ENCODE measurements at regions not wholly inside any gene's neighbourhood (a gene's known extent, or its start where the extent isn't known, plus 50 kb on each side); places are given as distances from the start of the nearest gene placed in this dataset.

DNA sequence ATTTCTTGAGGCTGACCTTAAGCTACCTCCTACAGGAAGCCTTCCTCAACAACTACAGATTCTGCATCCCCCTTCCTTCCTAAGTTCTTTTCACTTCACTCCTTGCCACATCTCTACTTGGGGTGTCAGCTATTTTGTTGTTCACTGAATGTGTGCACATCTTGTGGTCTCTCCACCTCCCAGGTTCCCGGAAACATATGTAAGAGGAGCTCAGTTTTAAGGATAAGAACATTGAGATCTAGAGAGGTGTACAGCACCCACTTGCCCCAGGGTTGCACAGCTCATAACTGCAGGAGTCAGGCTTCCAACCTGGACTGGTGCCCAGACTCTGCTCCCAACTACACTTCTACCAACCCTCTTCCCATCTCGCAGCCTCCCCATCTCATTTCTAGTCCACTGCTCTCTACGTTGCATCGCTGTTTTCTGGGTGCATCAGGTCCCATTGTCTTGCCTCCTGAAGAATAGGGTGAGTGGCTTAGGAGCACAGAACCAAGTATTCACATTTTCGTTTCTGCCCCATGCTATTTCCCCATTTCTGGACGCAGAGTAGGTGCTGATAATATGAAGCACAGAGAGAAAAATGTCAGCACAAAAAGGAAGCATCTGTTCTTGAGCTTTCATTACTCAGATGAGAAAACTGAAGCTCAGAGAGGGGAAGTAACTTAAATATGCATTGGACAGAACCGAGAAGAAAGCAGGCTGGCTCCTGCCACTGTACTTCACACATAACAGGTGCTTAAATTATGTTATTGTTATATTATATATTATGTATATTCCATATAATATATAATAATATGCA, 292.0 kb upstream of the CCL2 start:
- no peak for DNase-seq

DNA sequence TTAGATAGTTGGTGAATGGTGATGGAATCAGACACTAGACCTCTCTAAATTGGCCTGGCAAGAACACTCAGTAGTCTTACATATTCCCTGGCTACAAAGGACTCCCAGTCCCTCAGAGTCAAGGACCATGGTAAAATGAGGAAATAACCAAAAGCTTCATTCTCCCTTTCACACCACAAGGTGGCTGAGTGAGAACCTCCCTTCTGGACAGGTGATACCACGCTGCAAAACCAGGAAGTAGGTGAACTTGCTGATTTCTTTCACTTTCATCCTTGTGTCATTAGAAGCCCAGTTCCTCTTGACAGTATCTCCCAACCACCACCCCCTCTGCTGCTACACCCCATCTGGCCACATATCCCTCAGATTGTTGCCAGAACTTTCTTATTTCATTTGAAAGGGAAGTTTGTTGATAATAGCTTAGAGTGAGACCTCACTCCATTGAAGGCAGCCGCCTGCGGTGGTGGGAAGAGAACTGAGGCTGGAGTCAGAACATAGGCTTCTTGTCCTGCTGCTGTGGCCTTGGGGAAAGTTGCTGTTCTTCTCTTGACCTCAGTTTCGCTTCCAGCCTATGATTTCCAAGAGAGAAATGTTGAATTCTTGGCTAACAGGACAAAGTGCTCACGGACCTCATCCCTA, 290.6 kb upstream of the CCL2 start:
- DNase-seq: no peak

DNA sequence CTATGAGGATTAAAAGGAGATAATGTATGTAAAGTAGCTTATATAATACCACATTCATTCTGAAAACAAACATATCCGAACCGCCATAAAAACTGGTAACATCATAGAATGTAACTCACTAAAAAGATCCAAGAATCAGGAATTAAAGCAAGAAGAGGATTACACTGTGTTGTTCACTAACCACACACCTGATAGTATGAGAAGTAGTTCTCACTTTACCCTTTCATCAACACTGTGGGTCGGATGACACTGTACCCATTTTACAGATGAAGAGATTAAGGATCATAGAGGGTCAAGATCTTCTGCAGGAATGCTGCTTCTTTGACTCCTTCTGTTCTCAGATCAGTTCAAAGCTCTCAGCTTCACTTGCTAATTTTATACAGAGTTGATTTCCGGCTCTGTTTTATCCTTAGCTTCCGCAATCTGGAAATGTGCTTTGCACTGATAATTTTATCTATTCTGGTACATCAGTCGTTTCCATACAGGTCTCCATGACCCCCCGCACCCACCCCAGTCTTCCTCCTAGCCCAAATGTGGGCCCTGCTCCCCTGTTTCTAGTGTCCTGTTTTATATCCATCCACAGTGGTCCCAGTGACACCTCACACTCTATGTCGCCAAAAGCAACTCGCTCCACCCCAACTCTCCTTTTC, 288.6 kb upstream of the CCL2 start:
- DNase-seq: no peak

DNA sequence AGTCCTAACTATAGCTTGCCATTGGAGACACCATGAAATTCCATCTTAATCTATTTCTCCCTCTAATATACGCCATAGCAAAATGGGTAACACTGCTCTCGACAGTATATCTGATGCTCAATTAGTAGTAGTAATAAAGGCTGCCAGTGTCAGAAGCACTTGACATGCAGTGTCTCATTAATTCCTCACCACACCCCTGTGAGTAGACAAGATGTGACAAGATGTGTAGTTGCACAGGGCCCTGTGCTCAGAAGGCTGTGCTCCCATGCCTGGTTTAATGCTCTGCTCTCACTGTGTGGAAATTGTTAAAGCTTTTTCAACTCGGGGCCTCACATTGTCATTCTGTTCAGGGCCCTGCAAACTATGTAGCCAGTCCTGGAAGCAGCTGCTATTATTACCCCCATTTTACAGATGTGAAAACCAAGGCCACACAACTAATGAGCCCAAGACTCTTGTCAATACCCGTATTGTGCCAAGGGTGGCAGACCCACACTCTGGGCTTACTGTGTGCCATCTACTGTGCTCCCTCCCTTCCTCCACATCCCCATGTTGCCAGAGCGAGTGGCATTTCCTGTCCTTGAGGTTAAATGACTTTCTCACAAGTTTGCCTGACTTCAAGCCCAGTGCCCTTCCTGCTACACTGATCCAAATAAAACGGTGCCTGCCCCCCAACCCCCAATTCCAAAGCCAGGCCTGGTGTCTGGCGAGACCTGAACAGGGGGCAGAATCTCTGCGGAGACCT, 287.3 kb upstream of the CCL2 start:
- no peak for DNase-seq

DNA sequence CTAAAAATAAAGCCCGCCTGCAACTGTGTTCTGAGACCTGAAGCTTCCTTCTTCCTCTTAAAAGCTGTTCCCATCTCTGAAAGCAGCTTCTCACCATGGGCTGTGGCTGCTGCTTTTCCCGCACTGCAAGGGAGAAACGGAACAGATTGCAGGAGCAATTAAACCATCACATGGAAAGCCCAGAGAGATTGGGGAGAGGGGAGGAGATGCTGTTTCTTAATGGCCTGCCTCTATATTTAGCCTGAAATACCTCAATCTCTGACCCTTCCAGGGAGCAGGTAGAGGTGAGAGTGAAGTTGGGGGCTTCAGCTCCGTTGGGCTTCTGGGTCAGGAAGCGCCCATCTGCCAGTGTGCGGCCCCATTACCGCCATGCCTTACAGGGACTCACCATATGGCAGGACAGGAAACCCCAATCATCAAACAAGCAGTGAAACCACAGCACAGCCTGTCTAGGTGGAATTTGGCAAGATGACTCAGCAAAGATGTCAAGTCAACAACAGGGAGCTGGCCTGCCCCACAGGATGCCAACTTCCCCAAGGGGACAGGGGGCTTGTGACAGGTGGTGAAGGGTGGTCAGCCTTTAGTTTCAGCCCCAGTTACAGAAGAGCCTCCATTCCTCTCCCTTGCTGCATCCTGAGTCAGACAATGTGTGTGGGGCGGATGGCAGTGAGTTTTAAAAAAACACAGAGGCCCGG, 286.6 kb upstream of the CCL2 start:
- DNase-seq: no peak

DNA sequence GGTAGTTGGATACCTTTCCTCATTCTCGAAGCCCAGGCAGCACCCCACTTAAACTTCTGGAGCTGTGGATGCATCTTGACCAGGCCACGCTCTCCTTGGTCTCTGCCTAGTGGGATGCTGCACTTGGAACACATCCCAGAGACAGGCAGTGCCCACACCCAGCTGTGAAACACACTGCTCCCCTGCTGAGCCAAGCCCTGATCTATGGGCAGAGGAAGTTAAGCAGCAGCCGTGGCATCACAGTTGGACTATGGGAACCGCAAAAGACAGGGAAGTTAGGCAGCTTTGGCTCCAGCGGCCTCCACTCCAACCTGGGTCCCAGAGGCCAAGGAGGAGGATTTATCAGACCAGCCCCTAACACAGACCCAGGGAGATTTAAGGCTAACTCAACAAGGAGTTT, 284.8 kb upstream of the CCL2 start:
- no peak for DNase-seq

DNA sequence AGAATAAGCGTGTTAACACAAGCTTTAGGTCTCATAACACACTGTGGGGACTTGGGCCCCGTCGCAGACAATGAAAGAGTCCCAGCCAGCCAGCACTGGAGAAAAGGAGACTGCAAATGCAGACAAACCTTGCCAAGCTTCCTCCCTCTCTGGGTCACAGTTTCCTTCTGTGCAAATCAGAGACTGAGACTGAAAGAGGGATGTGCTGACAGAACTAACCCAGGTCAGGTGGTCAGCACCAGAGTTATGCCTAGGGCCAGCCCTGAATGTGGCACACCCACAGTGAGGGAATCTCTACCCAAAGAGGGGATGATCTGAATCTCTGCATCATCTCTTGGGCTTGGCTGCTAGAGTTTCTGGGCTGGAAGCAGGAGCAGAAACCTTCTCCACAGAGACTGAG, 282.3 kb upstream of the CCL2 start:
- no peak for DNase-seq

DNA sequence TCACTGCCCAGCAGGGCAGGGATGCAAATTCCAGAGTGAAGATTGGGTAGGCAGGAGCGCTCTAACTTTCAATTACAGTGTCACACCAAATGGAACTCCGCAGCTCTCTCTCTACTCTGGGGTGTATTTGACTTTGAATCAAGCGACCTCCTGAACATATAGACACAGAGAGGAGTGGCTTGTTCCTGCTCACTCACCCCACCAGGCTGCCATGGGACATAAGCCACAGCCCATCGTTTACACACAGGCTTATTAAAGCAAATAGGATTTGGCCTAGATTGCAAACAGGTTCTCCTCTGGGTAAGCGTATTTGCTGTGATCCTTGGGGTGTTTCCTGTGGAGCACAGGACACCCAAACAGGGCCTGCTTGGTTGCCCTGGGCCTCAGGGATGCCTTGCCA, 281.6 kb upstream of the CCL2 start:
- no peak for DNase-seq

DNA sequence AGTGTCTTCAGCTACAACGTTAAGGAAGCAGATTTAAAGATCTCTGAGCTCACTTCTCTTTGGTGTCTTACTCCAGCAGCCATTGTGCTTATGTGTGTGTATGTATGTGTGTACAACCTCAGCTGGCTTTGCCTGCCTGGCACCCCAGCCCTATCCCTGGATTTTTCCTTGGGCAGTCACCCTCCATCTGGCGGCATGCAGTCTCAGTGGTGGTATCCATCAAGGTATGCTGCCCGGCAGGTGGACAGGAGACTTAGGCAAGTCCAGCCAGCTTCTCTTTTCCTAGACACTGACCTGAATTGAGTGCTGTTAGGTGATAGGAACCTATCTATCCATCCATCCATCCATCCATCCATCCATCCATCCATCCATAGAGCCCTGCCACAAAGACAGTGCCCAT, 280.8 kb upstream of the CCL2 start:
- no peak for DNase-seq

DNA sequence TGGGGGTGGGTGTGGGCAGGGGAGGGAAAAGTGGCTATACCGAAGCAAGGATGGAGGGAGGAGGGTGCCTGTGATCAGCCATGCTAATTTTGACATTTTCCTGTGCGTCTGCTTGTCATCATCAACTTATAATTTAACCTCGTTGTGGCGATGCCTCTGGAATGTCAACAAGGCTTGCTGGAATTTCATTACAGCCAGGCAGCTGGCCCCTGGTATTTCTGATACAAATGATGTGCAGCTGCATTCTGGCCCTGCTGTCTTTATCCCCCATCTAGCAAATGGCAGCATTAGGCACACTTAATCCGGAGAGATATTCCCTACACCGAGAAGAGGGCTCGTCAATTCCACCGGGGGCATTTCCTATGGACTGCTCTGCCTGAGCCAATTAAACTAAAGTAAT, 278.3 kb upstream of the CCL2 start:
- no peak for DNase-seq

DNA sequence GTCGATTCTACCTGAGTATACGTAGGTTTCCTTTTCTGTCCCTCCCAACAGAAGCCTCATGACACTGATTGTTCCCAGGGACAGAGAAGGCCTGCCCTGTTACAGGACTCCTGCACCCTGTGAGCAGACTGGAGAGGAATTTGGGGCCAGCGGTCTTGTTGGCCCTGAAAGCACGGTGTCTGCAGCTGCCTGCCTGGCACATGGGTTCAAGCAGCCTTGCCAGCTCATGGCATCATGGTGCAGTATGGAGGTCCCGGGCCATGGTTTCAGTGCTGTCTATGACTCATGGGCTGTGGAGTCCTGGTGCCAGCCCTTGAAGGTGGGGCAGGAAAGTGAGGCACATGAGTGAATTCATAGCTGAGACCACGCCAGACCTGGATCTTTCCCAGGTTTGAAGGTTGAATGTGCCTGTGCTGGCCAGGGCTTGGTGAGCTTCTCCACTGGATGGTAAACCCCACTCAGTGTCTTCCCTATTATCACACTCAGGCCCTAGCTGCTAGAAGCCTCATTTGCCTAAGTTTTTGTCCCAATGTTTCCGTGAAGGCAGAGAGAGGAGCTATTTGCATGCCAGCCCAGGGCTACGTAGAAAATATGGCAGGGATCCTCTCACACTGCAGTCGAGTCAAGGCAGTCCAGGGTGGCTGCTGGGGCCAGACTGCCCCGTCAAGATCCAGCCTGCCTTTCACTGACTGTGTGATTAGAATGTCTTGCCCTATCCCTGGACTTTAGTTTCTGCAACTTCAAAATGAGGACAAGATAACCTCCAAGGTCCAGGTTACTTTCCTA, 277.2 kb upstream of the CCL2 start:
- DNase-seq: no peak

DNA sequence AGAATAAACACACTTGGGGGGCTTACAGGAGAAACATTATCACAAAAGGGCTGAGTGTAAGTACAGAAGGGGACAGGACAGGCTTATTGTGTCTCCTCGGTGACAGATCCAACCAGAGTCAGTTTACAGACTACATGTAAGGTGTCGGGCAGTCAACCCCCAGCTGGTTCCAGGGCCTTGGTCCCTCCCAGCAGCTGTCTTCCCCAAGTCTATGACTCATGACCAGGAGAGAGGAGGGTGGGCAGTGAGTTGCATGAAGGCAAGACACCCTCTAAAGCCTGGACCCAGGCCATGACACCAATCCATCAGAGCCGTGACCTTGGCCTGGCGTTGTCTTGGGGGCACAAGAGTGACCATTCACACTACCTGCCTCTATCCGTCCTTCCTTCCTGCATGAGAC, 276.2 kb upstream of the CCL2 start:
- no peak for DNase-seq

DNA sequence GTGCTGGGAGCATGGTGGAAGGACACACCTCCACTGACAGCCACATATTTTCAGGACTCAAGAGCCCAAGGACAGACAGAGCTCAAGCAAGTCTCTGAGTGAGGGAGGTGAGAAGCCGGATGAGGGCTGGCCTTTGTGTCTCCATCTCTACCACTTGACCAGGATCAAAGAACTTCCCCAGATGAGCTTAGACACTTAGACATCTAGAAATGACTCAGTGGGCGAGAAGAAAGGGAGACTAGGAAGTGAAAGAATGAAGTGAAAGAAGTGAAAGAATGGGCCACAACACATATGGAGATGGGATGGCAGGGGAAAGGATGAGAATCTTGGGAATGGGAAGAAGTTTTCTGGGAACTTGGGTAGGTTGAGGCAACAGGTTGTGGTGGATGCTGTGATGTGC, 274.9 kb upstream of the CCL2 start:
- DNase-seq: no peak

DNA sequence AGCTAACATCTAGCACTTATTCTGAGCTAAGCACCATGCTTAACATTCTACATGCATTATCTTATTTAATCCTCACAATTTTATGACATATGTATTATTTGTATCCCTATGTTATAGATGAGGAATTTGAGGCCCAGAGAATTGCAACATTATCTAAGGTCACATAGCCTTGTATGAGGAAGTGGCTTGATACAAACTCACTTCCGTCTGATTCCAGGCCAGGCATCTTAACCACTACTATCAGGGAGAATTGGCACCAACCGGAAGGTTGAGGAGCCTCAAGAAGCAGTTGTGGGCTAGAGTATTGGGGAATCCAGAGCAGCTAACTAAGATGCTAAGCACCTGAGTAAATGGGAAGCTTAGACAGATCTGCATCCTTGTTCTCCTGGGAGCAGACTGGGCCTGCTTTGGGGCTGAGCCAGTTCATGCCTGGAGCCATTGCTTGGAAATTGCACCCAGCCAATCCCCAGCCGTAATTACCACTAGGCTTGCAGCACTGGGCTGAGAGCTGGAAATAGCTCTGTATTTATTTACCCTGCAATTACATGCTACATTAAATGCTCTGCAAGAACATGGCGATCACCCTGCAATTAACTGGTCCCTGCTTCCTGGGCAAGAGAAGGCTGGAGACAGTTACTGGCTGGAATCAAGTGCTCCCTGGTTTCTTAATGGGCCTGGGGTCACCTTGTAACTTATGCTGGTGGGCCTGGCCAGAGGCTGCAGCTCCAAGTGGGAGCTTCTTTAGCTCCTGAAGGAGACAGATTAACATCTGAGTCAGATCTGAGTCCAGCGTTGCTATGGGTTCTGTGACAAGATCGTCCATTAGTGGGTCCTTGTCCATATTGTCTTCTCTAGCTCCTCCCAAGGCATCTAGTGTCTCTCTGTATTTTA, 273.1 kb upstream of the CCL2 start:
- no peak for DNase-seq

DNA sequence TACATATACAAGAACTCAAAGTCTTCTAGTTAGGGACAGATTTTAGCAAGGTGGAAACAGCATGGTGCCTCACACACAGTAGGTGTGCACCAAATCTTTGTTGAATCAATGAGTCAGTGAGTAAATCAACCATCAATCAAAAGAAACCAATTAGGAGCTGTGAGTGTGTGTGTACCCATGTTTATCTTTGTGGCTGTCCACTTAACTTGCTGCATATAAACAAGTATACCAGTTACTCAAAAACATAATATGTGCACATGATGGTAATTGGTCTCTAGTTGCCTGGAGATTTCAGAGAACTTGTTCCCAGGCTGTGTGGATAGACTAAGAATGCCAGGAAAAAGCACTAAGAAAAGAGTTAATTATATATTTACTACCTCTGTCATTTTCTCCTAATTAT, 272.2 kb upstream of the CCL2 start:
- no peak for DNase-seq

DNA sequence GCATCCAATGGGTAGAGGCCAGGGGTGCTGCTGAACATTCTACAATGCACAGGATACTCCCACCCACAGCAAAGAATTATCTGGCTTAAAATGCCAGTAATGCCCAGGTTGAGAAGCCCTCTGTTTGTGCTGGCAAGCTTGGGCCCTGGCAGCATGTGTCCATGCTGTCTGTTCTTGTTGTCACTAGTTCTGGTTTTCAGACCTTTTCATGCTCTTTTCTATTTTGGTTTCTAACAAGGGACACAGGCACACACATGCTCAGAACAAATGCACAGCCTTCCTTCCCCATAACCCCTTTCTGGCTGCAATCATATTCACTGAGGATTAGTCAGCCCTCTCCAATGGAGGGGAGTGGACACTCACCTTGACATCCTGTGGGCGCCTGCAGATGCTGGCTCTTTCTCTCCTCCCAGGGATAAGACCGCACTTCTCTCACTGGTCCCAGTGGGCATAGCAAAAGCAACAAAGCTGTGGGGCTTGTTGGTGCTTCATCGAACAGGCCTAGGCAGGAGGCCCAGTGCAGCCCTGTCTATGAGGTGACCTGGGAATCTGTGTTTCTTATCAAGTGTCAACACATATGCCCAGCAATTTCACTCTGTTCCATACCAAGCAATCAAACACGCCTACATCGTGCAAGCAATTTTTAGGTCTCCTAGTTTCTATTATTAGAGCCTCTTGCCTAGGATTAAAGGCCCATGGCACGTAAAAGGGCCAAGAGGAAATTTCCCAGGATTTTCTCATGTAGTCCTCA, 271.1 kb upstream of the CCL2 start:
- no peak for DNase-seq

DNA sequence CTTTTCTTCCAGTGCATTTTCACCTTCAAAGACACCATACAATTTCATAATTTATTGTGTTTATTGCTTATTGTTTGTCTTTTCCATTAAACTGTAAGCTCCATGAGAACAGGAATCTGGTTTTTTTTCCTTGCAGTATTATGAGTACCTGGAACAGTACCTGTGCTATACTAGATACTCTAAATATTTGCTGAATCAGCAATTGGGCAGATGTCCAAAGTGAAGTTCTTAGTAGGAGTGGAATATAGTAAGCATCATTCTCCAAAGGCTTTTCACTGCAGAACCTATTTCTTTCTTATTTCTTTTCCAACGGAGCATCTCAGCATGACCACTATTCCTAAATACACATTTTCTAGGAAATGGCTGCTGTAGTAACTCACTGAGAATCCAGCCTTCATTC, 269.0 kb upstream of the CCL2 start:
- no peak for DNase-seq

DNA sequence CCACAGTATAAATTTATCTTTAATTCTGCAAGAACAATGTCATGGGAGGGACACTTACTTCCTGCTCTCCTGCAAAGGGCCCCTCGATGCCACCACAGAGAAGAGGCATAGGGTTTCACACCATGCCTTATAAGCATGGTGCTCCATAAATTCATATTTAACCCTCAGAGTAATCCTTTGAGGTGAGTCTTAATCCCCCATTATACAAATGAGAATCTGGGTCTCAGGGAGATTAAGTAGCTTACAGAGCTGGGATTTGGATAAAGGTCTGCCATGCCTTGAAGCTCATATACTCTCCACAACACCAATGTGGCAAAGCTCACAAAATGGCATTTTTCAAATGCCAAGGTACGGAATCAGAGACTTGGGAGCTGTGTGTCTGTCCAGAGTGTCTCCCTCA, 268.5 kb upstream of the CCL2 start:
- no peak for DNase-seq

DNA sequence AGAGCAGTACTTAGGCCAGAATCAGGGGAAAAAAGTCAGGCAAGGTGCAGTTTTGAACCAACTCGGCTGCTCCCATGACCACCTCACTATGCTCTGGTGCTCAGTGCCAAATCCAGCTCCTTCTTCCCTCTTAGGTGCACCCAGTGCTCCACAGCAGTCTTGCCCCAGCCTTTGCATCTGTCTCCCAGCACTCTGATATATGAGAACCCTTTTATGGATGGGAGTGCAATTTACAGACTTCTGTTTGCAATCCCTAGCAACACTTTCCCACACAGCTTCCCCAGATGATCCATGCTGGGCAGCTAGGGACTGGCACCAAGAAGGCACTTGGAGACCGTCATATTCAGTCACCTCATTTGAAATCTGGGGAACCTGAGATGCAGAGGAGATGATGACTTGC, 267.9 kb upstream of the CCL2 start:
- no peak for DNase-seq

All from HCEC 1CT (cell line).